HepG2 (cell line): ENCODE measurements at regions not wholly inside any gene's neighbourhood (a gene's known extent, or its start where the extent isn't known, plus 50 kb on each side); places are given as distances from the start of the nearest gene placed in this dataset.

Experiments used
- ATAC-seq: fragments of 200-7000 bp; cut with Tn5 transposase; 3 replicates; pipeline ENCODE4 v1.9.1; 2020; ENCODE audit warnings: mild to moderate bottlenecking, moderate library complexity
- BruUV-seq: library from RNA; stranded (reverse); fragments of 400-500 nt; replicated peaks from 2 replicates; lab custom pipeline; 2021; lab: Mats Ljungman, UMichigan
- CTCF ChIA-PET: fragments of 300-600 bp; formaldehyde crosslinking; extraction: SDS; loops from one replicate; lab custom pipeline; 2021; ENCODE audit warnings: low total read pairs, inconsistent platforms, low intra/inter-chr PET ratio; lab: Yijun Ruan, JAX
- POLR2A ChIA-PET: fragments of 350-600 bp; sonication (Branson Sonifier 250); formaldehyde crosslinking; loops from one replicate; lab custom pipeline; 2020; ENCODE audit warnings: antibody characterized with exemption, inconsistent platforms; lab: Yijun Ruan, JAX
- DNase-seq: peaks from one replicate; pipeline ENCODE4 v3.0.0-alpha.2; 2015; ENCODE audit warnings: low spot score
- FAIRE-seq: peaks from 3 replicates; lab custom pipeline; 2011; peaks lifted over from hg19 to GRCh38; lab: Jason Lieb, UNC
- H2AFZ ChIP-seq: one replicate; pipeline ENCODE4 v1.6.1; 2011; ENCODE audit warnings: low read length, inconsistent platforms
- H3K27ac ChIP-seq: fragments of 300-600 bp; 3 replicates; pipeline ENCODE4 v1.8.0; 2011; ENCODE audit warnings: mixed run types, mild to moderate bottlenecking, mixed read lengths, low read length, inconsistent platforms; ENCODE audit not compliant: insufficient read depth; ENCODE audit errors: extremely low read length
- H3K27me3 ChIP-seq, 2 experiments: fragments of 200-600 bp in 1 of 2; 2 replicates in 1 of 2; 3 replicates in 1 of 2; pipeline versions ENCODE4 v1.6.0 to v1.8.0; 2011; ENCODE audit warnings: low read length in 2 of 2, mild to moderate bottlenecking in 2 of 2, moderate library complexity in 2 of 2, inconsistent platforms in 1 of 2; ENCODE audit not compliant: insufficient read depth in 2 of 2, control insufficient read depth in 1 of 2
- H3K36me3 ChIP-seq, 2 experiments: fragments of 200-600 bp in 1 of 2; replicated peaks in 1 of 2; 2 replicates in 1 of 2; 3 replicates in 1 of 2; pipeline versions ENCODE4 v1.5.1 to v1.8.0; 2011; ENCODE audit warnings: low read length in 2 of 2, inconsistent platforms in 1 of 2; ENCODE audit not compliant: insufficient read depth in 2 of 2, control insufficient read depth in 1 of 2
- H3K4me1 ChIP-seq: 2 replicates; pipeline ENCODE4 v1.5.1; 2012; ENCODE audit warnings: low read length, inconsistent platforms; ENCODE audit not compliant: insufficient read depth
- H3K4me2 ChIP-seq: 2 replicates; pipeline ENCODE4 v1.6.0; 2011; ENCODE audit warnings: low read depth, low read length, inconsistent platforms
- H3K4me3 ChIP-seq, 3 experiments: fragments of 200-600 bp in 1 of 3; sonication (generic), shearing (Covaris generic) in 1 of 3; replicated peaks in 1 of 3; 2 replicates each; pipeline ENCODE4 v1.5.1; 2011 to 2016; ENCODE audit warnings: low read length in 3 of 3, inconsistent platforms in 2 of 3, low read depth in 2 of 3, mild to moderate bottlenecking in 2 of 3, control low read depth in 1 of 3, mixed read lengths in 1 of 3; ENCODE audit not compliant: insufficient read depth in 1 of 3
- H3K79me2 ChIP-seq: one replicate; pipeline ENCODE4 v1.6.1; 2011; ENCODE audit warnings: low read length, inconsistent platforms; ENCODE audit not compliant: insufficient read depth
- H3K9ac ChIP-seq: 2 replicates; pipeline ENCODE4 v1.6.0; 2011; ENCODE audit warnings: mild to moderate bottlenecking, low read depth, low read length, inconsistent platforms; ENCODE audit not compliant: insufficient read depth
- H3K9me3 ChIP-seq: 2 replicates; pipeline ENCODE4 v1.5.1; 2012; ENCODE audit warnings: mild to moderate bottlenecking, low read length
- H4K20me1 ChIP-seq: 2 replicates; pipeline ENCODE4 v1.6.0; 2011; ENCODE audit warnings: inconsistent platforms, mild to moderate bottlenecking, low read length, moderate library complexity; ENCODE audit not compliant: insufficient read depth
- HOXA3 ChIP-seq: sonication (generic); formaldehyde crosslinking; IDR thresholded peaks from 2 replicates; pipeline ENCODE4 v1.5.0; 2020; ENCODE audit warnings: missing genetic modification reagents
- JUNB ChIP-seq: sonication (generic); formaldehyde crosslinking; IDR thresholded peaks from 2 replicates; pipeline ENCODE4 v1.8.0; 2022; ENCODE audit warnings: missing genetic modification reagents, mild to moderate bottlenecking, borderline replicate concordance
- NONO ChIP-seq, 2 experiments: fragments of 450-650 bp in 1 of 2; sonication (generic) in 1 of 2; formaldehyde crosslinking in 1 of 2; IDR thresholded peaks in 1 of 2; conservative IDR thresholded peaks in 1 of 2; 2 replicates each; pipeline versions ENCODE4 v1.6.1 to v1.8.0; 2017 to 2022; ENCODE audit warnings: mild to moderate bottlenecking in 1 of 2, missing genetic modification reagents in 1 of 2, moderate library complexity in 1 of 2
- U2AF1 ChIP-seq: fragments of 200-400 bp; formaldehyde crosslinking; optimal IDR thresholded peaks from 2 replicates; pipeline ENCODE3; 2017; ENCODE audit warnings: mild to moderate bottlenecking, low read depth, low read length
- ZNF224 ChIP-seq: sonication (generic); formaldehyde crosslinking; IDR thresholded peaks from 2 replicates; pipeline ENCODE4 v1.5.0; 2020; ENCODE audit warnings: mild to moderate bottlenecking, missing genetic modification reagents
- ZNF34 ChIP-seq: sonication (generic); formaldehyde crosslinking; IDR thresholded peaks from 2 replicates; pipeline ENCODE4 v1.4.0; 2020; ENCODE audit warnings: mild to moderate bottlenecking, missing genetic modification reagents, borderline replicate concordance
- ZNF670 ChIP-seq: sonication (generic); formaldehyde crosslinking; IDR thresholded peaks from 2 replicates; pipeline ENCODE4 v1.8.0; 2022; ENCODE audit warnings: mild to moderate bottlenecking, missing genetic modification reagents, borderline replicate concordance
- WGBS: methylation state at CpG from one replicate; pipeline ENCODE4 v1.1.6; 2017; ENCODE audit warnings: low lambda C conversion rate; 5-methylcytosine and 5-hydroxymethylcytosine counted together
- in situ Hi-C: cut with HindIII; loops from 2 replicates; pipeline ENCODE4 v1.10.0; 2017; ENCODE audit warnings: low pct_unique_long_range_greater_than_20kb; ENCODE audit not compliant: extremely low pct_ligation_motif_present
- intact Hi-C: fragments of 100-400 bp; cut with micrococcal nuclease; formaldehyde crosslinking; loops from one replicate; pipeline ENCODE4 v1.10.0; 2022; ENCODE audit not compliant: unreplicated experiment
- TF ChIP-seq, protein P1 (sequence below): sonication (generic); formaldehyde crosslinking; IDR thresholded peaks from 2 replicates; pipeline ENCODE4 v1.5.1; 2020; ENCODE audit warnings: mild to moderate bottlenecking, moderate library complexity, missing genetic modification reagents
- TF ChIP-seq, protein P2 (sequence below): sonication (generic); formaldehyde crosslinking; IDR thresholded peaks from 2 replicates; pipeline ENCODE4 v1.5.0; 2020; ENCODE audit warnings: mild to moderate bottlenecking, missing genetic modification reagents
- TF ChIP-seq, protein P3 (sequence below): sonication (generic); formaldehyde crosslinking; IDR thresholded peaks from 2 replicates; pipeline ENCODE4 v1.5.0; 2020; ENCODE audit warnings: mild to moderate bottlenecking, missing genetic modification reagents
- TF ChIP-seq, protein P4 (sequence below): sonication (generic); formaldehyde crosslinking; IDR thresholded peaks from 2 replicates; pipeline ENCODE4 v1.4.0; 2020; ENCODE audit warnings: mild to moderate bottlenecking, missing genetic modification reagents

DNA sequence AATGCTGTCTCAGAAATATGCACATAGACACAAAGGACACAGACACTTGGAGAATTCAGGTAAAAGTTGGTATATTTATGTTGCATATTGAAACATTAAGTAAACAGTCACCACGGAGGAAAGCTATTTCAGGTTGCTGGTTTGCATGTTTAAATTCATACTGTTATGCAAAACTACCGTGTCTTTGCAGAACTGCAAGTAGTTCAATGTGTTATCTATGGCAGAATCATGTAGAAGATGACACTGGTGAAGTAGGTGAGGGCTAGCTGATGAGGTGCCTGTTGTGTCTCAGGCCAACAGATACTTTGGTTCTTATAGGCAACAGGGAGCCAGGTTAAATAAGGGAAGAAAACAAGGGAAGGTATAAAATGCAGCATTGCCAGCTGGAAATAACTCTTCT is 511.3 kb downstream of the DIPK2A start:
- intact Hi-C loops, result loop anchor here (5.0 kb wide), 1 partner anchor 946 kb away; no protein-coding TSS in a partner anchor
- FAIRE-seq, result no peak
- 0% methylated on average over 2 of the region's 2 CpGs for WGBS
- Histone ChIP-seq H3K9ac (no peak overlapping the region), H3K9me3 (no peaks in the 10 kb centered on the region), H3K4me1 (no peaks in the 10 kb centered on the region), H3K27ac (no peak overlapping the region), H2AFZ (no peak overlapping the region), H3K79me2 (no peaks in the 10 kb centered on the region), H3K4me3 (no peak overlapping the region), H3K4me2 (no peak overlapping the region), H4K20me1 (no peaks in the 10 kb centered on the region), H3K27me3 (no peaks in the 10 kb centered on the region; a peak in 1 of 5 replicates), H3K36me3 (no peaks in the 10 kb centered on the region)
- POLR2A ChIA-PET, result no interaction called here
- CTCF ChIA-PET, result no interaction called here
- in situ Hi-C loops, result no loop called here
- ATAC-seq, result no peak
- BruUV-seq, result no TSS peak
- DNase-seq, result no peak
- TF ChIP-seq JUNB (CRISPR knock-in tag) (no peak), ZNF670 (no peak), ZNF224 (CRISPR knock-in tag) (no peak), U2AF1 (no peak), ZNF34 (CRISPR knock-in tag) (no peak), HOXA3 (CRISPR knock-in tag) (no peak), NONO (IDR thresholded peaks at IDR 0.05) (no peak), NONO (CRISPR knock-in tag; conservative IDR thresholded peaks at IDR 0.05) (no peak)
- TF ChIP-seq, protein P1, sequence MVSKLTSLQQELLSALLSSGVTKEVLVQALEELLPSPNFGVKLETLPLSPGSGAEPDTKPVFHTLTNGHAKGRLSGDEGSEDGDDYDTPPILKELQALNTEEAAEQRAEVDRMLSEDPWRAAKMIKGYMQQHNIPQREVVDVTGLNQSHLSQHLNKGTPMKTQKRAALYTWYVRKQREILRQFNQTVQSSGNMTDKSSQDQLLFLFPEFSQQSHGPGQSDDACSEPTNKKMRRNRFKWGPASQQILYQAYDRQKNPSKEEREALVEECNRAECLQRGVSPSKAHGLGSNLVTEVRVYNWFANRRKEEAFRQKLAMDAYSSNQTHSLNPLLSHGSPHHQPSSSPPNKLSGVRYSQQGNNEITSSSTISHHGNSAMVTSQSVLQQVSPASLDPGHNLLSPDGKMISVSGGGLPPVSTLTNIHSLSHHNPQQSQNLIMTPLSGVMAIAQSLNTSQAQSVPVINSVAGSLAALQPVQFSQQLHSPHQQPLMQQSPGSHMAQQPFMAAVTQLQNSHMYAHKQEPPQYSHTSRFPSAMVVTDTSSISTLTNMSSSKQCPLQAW (CRISPR knock-in tag), result no peak
- TF ChIP-seq, protein P2, sequence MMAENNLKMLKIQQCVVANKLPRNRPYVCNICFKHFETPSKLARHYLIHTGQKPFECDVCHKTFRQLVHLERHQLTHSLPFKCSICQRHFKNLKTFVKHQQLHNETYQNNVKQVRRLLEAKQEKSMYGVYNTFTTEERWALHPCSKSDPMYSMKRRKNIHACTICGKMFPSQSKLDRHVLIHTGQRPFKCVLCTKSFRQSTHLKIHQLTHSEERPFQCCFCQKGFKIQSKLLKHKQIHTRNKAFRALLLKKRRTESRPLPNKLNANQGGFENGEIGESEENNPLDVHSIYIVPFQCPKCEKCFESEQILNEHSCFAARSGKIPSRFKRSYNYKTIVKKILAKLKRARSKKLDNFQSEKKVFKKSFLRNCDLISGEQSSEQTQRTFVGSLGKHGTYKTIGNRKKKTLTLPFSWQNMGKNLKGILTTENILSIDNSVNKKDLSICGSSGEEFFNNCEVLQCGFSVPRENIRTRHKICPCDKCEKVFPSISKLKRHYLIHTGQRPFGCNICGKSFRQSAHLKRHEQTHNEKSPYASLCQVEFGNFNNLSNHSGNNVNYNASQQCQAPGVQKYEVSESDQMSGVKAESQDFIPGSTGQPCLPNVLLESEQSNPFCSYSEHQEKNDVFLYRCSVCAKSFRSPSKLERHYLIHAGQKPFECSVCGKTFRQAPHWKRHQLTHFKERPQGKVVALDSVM (CRISPR knock-in tag), result no peak
- TF ChIP-seq, protein P3, sequence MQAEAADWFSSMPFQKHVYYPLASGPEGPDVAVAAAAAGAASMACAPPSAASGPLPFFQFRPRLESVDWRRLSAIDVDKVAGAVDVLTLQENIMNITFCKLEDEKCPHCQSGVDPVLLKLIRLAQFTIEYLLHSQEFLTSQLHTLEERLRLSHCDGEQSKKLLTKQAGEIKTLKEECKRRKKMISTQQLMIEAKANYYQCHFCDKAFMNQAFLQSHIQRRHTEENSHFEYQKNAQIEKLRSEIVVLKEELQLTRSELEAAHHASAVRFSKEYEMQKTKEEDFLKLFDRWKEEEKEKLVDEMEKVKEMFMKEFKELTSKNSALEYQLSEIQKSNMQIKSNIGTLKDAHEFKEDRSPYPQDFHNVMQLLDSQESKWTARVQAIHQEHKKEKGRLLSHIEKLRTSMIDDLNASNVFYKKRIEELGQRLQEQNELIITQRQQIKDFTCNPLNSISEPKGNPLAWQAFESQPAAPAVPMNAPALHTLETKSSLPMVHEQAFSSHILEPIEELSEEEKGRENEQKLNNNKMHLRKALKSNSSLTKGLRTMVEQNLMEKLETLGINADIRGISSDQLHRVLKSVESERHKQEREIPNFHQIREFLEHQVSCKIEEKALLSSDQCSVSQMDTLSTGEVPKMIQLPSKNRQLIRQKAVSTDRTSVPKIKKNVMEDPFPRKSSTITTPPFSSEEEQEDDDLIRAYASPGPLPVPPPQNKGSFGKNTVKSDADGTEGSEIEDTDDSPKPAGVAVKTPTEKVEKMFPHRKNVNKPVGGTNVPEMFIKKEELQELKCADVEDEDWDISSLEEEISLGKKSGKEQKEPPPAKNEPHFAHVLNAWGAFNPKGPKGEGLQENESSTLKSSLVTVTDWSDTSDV (CRISPR knock-in tag), result no peak
- TF ChIP-seq, protein P4, sequence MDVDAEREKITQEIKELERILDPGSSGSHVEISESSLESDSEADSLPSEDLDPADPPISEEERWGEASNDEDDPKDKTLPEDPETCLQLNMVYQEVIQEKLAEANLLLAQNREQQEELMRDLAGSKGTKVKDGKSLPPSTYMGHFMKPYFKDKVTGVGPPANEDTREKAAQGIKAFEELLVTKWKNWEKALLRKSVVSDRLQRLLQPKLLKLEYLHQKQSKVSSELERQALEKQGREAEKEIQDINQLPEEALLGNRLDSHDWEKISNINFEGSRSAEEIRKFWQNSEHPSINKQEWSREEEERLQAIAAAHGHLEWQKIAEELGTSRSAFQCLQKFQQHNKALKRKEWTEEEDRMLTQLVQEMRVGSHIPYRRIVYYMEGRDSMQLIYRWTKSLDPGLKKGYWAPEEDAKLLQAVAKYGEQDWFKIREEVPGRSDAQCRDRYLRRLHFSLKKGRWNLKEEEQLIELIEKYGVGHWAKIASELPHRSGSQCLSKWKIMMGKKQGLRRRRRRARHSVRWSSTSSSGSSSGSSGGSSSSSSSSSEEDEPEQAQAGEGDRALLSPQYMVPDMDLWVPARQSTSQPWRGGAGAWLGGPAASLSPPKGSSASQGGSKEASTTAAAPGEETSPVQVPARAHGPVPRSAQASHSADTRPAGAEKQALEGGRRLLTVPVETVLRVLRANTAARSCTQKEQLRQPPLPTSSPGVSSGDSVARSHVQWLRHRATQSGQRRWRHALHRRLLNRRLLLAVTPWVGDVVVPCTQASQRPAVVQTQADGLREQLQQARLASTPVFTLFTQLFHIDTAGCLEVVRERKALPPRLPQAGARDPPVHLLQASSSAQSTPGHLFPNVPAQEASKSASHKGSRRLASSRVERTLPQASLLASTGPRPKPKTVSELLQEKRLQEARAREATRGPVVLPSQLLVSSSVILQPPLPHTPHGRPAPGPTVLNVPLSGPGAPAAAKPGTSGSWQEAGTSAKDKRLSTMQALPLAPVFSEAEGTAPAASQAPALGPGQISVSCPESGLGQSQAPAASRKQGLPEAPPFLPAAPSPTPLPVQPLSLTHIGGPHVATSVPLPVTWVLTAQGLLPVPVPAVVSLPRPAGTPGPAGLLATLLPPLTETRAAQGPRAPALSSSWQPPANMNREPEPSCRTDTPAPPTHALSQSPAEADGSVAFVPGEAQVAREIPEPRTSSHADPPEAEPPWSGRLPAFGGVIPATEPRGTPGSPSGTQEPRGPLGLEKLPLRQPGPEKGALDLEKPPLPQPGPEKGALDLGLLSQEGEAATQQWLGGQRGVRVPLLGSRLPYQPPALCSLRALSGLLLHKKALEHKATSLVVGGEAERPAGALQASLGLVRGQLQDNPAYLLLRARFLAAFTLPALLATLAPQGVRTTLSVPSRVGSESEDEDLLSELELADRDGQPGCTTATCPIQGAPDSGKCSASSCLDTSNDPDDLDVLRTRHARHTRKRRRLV (CRISPR knock-in tag), result no peak
